ENCODE measurements at regions not wholly inside any gene's neighbourhood (a gene's known extent, or its start where the extent isn't known, plus 50 kb on each side); places are given as distances from the start of the nearest gene placed in this dataset.

DNA sequence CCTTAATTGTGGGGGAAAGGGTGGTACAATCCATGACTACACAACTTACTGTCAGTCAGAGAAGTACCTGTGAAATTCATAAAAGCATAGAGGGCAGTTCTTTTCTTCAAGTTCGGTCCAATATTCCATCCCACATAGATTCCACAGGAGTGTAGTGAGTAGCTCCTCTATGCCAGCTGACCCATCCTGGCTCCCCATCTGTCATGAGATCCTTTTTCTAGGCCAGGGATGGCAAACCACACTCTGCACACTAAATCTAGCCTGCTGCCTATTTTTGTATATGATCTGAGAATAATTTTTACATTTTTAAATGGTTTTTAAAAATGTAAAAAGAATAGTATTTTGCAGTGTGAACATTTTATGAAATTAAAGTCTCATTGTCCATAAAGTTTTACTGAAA lies 107.0 kb upstream of the TSPAN2 start:
- TF ChIP-seq CSDC2 (CRISPR knock-in tag; IDR thresholded peaks at IDR 0.05) (no peak), POU6F1 (CRISPR knock-in tag; IDR thresholded peaks at IDR 0.05; ENCODE audit: borderline replicate concordance, low read depth) (no peak), TCF4 (CRISPR knock-in tag; IDR thresholded peaks at IDR 0.05; ENCODE audit: borderline replicate concordance) (no peak), TSHZ2 (CRISPR knock-in tag; IDR thresholded peaks at IDR 0.05) (no peak), ESRRG (CRISPR knock-in tag; IDR thresholded peaks at IDR 0.05) (no peak), CREB5 (CRISPR knock-in tag; IDR thresholded peaks at IDR 0.05; ENCODE audit: low read depth) (no peak)
- TF ChIP-seq, protein P1, sequence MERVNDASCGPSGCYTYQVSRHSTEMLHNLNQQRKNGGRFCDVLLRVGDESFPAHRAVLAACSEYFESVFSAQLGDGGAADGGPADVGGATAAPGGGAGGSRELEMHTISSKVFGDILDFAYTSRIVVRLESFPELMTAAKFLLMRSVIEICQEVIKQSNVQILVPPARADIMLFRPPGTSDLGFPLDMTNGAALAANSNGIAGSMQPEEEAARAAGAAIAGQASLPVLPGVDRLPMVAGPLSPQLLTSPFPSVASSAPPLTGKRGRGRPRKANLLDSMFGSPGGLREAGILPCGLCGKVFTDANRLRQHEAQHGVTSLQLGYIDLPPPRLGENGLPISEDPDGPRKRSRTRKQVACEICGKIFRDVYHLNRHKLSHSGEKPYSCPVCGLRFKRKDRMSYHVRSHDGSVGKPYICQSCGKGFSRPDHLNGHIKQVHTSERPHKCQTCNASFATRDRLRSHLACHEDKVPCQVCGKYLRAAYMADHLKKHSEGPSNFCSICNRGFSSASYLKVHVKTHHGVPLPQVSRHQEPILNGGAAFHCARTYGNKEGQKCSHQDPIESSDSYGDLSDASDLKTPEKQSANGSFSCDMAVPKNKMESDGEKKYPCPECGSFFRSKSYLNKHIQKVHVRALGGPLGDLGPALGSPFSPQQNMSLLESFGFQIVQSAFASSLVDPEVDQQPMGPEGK (CRISPR knock-in tag; IDR thresholded peaks at IDR 0.05; ENCODE audit: borderline replicate concordance): no peak

All from SK-N-SH treated with all-trans-retinoic acid at 6 μM for 48 hours (cell line).